Mesendoderm (in vitro differentiated cells): ENCODE measurements at regions not wholly inside any gene's neighbourhood (a gene's known extent, or its start where the extent isn't known, plus 50 kb on each side); places are given as distances from the start of the nearest gene placed in this dataset.

Experiments
- DNase-seq: peaks from one replicate; pipeline ENCODE4 v3.0.0; 2013
- H2AK5ac ChIP-seq: 2 replicates; pipeline ENCODE4 v1.6.1; 2013; ENCODE audit warnings: low read length, inconsistent platforms
- H2BK120ac ChIP-seq: 2 replicates; pipeline ENCODE4 v1.6.1; 2013; ENCODE audit warnings: low read depth, mild to moderate bottlenecking, low read length, moderate library complexity, mixed read lengths
- H2BK15ac ChIP-seq: replicated peaks from 2 replicates; pipeline ENCODE4 v1.6.1; 2013; ENCODE audit warnings: low read depth, mild to moderate bottlenecking, moderate library complexity
- H2BK5ac ChIP-seq: 2 replicates; pipeline ENCODE4 v1.6.1; 2013; ENCODE audit warnings: low read length, inconsistent platforms
- H3K18ac ChIP-seq: 2 replicates; pipeline ENCODE4 v1.6.1; 2013; ENCODE audit warnings: mild to moderate bottlenecking, low read length, mixed read lengths
- H3K23ac ChIP-seq: one replicate; pipeline ENCODE4 v1.6.1; 2013; ENCODE audit warnings: low read length
- H3K27ac ChIP-seq: 2 replicates; pipeline ENCODE4 v1.5.1; 2013; ENCODE audit warnings: low read depth, mild to moderate bottlenecking, inconsistent platforms, low read length, moderate library complexity
- H3K27me3 ChIP-seq: 2 replicates; pipeline ENCODE4 v1.6.1; 2013; ENCODE audit warnings: low read length, control low read depth, mild to moderate bottlenecking, inconsistent platforms; ENCODE audit not compliant: insufficient read depth, poor library complexity
- H3K36me3 ChIP-seq: 2 replicates; pipeline ENCODE4 v1.6.1; 2013; ENCODE audit warnings: low read length, inconsistent platforms; ENCODE audit not compliant: control insufficient read depth, insufficient read depth
- H3K4ac ChIP-seq: one replicate; pipeline ENCODE4 v1.6.1; 2013; ENCODE audit warnings: low read depth, mild to moderate bottlenecking, low read length, moderate library complexity
- H3K4me1 ChIP-seq: 2 replicates; pipeline ENCODE4 v1.6.1; 2013; ENCODE audit warnings: low read depth, low read length, inconsistent platforms; ENCODE audit not compliant: control insufficient read depth
- H3K4me2 ChIP-seq: 2 replicates; pipeline ENCODE4 v1.6.1; 2013; ENCODE audit warnings: low read length
- H3K4me3 ChIP-seq: 2 replicates; pipeline ENCODE4 v1.5.1; 2013; ENCODE audit warnings: mild to moderate bottlenecking, low read length
- H3K56ac ChIP-seq: one replicate; pipeline ENCODE4 v1.6.1; 2013; ENCODE audit warnings: low read length
- H3K79me1 ChIP-seq: 2 replicates; pipeline ENCODE4 v1.6.1; 2013; ENCODE audit warnings: low read length, inconsistent platforms
- H3K79me2 ChIP-seq: 2 replicates; pipeline ENCODE4 v1.6.1; 2013; ENCODE audit warnings: mild to moderate bottlenecking, low read length; ENCODE audit not compliant: control insufficient read depth, insufficient read depth
- H3K9ac ChIP-seq: 2 replicates; pipeline ENCODE4 v1.6.1; 2013; ENCODE audit warnings: low read length, inconsistent platforms
- H4K5ac ChIP-seq: one replicate; pipeline ENCODE4 v1.6.1; 2013; ENCODE audit warnings: low read length
- H4K8ac ChIP-seq: one replicate; pipeline ENCODE4 v1.6.1; 2013; ENCODE audit warnings: low read depth, mild to moderate bottlenecking, control low read depth, low read length, moderate library complexity
- WGBS: extraction: QIAGEN DNeasy Blood & Tissue Kit; methylation state at CpG from one replicate; pipeline ENCODE4 v1.1.7; 2013; ENCODE audit warnings: low lambda C conversion rate, missing lambda C conversion rate; ENCODE audit not compliant: insufficient coverage; ENCODE audit errors: extremely low coverage; 5-methylcytosine and 5-hydroxymethylcytosine counted together

DNA sequence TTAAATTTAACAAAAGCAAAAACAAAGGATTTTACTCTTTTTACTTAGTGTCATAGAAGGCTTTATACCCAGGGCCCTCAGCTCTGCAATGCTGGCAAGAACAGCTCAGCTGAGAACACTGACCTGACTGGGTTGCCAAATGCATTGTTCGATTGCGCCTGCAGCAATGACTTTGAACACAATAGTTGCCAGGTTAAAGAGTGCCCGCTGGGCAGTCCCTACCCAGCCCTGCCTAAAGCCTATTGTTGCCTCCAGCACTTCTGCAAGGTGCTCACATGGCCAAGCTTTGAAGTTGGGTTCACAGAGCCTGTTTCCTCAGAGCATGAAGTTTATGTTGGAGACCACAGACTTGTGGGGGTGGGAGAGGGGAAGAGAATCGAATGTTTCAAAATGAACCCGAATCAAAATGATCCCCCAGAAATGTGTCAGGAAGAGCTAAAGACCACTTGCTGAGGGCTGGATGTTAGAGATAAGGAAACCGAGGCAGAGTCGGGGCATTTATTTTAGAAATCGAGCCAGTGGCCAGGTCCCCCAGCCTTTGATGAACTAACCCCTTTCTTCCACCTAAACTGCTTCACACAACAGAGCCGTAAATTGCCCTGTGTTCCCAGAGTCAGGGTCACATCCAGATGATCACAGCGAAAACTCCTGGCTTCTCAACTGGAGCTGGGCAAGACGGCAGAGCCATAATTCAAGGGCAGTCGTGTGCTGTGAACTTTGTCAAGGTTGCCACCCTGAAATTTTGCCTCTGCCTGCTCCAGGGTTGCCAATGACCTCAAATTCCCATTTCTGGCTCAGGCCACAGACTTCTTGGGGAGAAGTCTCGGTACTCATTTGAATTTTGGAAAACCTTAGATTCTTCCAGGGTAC lies 55.0 kb downstream of the FOXA2 start:
- no peak overlapping the region for H3K4me3 ChIP-seq
- H3K4ac ChIP-seq = no peak overlapping the region
- H3K79me1 ChIP-seq = no peaks in the 10 kb centered on the region
- no peak overlapping the region for H3K9ac ChIP-seq
- H3K4me1 ChIP-seq = peaks cover 3% of the 10 kb centered on the region
- no peak overlapping the region for H3K56ac ChIP-seq
- H3K23ac ChIP-seq = no peak overlapping the region
- no peak overlapping the region for H3K4me2 ChIP-seq
- no peak overlapping the region for H4K8ac ChIP-seq
- no peak overlapping the region for H2BK120ac ChIP-seq
- no peak overlapping the region for H2BK15ac ChIP-seq
- no peak overlapping the region for H2AK5ac ChIP-seq
- H3K79me2 ChIP-seq = no peaks in the 10 kb centered on the region
- no peaks in the 10 kb centered on the region for H3K27me3 ChIP-seq
- no peaks in the 10 kb centered on the region for H3K36me3 ChIP-seq
- H4K5ac ChIP-seq = no peak overlapping the region
- H3K18ac ChIP-seq = peak overlapping the region; percentile 56
- no peak overlapping the region for H2BK5ac ChIP-seq
- WGBS = no CpG with 5 or more reads among the region's 13 CpGs
- DNase-seq = peak; percentile 12
- H3K27ac ChIP-seq = no peak overlapping the region

DNA sequence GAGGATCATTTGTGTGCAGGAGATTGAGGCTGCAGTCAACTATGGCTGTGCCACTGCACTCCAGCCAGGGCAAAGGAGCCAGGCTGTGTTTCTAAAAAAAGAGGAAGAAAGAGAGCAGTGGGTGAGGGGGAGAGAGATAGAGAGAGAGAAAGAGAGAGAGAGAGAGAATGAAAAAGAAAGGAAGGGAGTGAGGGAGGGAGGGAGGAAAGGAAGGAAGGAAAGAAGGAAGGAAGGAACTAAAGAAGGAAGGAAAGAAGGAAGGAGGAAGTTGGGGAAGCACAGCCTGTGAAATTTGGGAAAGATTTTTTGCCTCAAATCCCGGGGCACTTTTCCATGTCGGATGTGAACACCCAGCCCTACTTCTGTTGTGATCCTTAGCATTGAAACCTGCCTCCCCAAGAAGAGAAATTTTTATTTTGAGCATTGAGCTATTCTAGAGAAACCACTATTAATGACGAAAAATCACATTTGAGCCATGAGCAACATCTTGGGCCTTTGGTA lies 57.8 kb downstream of the FOXA2 start:
- no peak overlapping the region for H3K27ac ChIP-seq
- H3K27me3 ChIP-seq = no peaks in the 10 kb centered on the region
- no peak overlapping the region for H4K8ac ChIP-seq
- no peak overlapping the region for H3K56ac ChIP-seq
- no peak overlapping the region for H3K4me3 ChIP-seq
- H2BK5ac ChIP-seq = no peak overlapping the region
- no peak overlapping the region for H3K23ac ChIP-seq
- H3K36me3 ChIP-seq = no peaks in the 10 kb centered on the region
- H2BK15ac ChIP-seq = no peak overlapping the region
- no peaks in the 10 kb centered on the region for H3K79me1 ChIP-seq
- DNase-seq = no peak
- no peak overlapping the region for H3K9ac ChIP-seq
- no peak overlapping the region for H3K18ac ChIP-seq
- peaks cover 4% of the 10 kb centered on the region for H3K4me1 ChIP-seq
- no peak overlapping the region for H2AK5ac ChIP-seq
- no peak overlapping the region for H3K4me2 ChIP-seq
- H4K5ac ChIP-seq = no peak overlapping the region
- H3K79me2 ChIP-seq = no peaks in the 10 kb centered on the region
- no peak overlapping the region for H2BK120ac ChIP-seq
- WGBS = no CpG with 5 or more reads among the region's 3 CpGs
- H3K4ac ChIP-seq = no peak overlapping the region

DNA sequence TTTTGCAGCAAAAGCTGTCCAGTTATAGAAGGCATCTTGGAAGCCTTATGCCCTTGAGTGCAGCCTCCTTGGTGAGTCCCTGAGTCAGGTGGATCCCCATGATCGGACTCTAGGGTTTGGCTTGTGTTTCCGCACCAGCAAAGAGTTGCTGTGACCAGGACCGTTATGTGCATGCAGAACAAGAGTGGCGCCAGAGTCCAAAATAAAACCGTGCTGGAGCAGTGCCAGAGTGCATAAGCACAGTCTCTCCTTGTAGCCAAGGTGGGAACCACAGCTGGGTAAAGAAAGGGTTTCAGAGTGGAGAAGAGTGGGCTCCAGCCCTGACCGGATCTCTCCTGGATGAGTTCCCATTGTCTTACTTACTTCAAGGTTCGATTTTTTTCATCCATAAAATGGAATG lies 58.6 kb downstream of the FOXA2 start:
- Histone ChIP-seq H3K56ac (no peak overlapping the region), H3K27ac (no peak overlapping the region), H2BK15ac (no peak overlapping the region), H2BK5ac (no peak overlapping the region), H3K79me2 (no peaks in the 10 kb centered on the region), H3K4me2 (no peak overlapping the region), H3K9ac (no peak overlapping the region), H3K4me3 (no peak overlapping the region), H3K36me3 (no peaks in the 10 kb centered on the region), H4K8ac (no peak overlapping the region), H3K4me1 (peaks cover 4% of the 10 kb centered on the region), H3K79me1 (no peaks in the 10 kb centered on the region), H3K27me3 (no peaks in the 10 kb centered on the region), H2BK120ac (no peak overlapping the region), H4K5ac (no peak overlapping the region), H2AK5ac (no peak overlapping the region), H3K4ac (no peak overlapping the region), H3K23ac (no peak overlapping the region), H3K18ac (no peak overlapping the region)
- WGBS = no CpG with 5 or more reads among the region's 7 CpGs
- no peak for DNase-seq

DNA sequence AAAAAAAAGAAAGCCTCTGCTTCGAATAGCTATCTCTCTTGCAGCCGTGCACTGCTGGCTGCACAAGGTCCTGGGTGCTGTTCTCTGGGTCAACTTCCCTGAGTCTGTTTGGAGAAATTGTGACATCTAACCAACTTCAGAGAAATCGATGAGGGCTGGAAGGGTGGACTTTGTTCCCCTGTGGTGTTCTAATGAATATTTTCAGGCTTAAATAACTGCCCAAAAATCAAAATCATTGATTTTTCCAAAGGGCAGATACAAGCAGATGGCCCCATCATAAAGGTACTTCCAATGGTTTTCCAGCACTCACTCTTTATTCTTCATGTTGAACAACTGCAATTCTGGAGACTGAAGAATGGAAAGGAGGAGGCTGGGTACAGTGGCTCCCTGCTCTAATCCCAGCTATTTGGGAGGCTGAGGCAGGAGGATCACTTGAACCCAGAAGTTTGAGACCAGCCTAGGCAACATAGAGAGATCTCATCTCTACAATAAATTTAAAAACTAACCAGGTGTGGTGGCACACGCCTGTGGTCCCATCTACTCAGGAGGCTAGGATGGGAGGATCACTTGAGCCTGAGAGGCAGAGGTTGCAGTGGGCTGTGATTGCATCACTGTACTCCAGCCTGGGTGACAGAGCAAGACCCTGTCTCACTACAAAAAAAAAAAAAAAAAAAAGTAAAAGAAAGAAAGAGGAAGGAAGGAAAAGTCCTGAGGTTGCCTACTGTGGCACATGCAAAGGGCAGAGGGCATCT lies 59.1 kb downstream of the FOXA2 start:
- no peak for DNase-seq
- WGBS = no CpG with 5 or more reads among the region's 4 CpGs
- no peak overlapping the region for H3K27ac ChIP-seq

DNA sequence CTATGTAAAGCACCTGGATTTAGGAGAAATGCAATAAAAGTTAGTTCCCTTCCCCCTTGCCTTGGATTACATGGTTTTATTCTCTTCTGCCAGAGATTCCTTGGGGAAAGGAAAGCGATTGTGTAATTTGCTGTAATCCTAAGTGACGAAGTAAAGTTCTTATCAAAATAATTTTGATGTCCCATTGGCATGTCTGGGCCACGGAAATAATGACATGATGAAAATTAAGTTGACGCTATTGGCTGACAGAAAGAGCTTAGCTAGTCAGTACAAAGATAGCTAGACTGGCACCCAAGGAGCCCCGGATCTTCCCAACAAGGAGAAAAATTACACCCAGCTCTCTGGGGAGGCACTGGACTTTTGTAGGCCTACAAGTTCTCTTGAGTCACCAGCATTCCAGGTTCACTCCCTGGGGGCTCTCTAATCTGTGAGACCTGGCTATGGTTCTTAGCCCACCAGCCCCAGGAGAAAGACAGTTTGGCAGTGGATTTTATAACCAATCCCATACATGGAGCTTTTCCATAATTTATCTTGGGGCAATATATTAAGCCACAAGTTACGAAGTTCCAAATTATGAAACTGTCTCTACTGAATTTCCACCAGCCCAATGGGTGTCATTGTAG lies 59.9 kb downstream of the FOXA2 start:
- no peak overlapping the region for H3K56ac ChIP-seq

More for the DNA sequence above, 59.1 kb downstream of the FOXA2 start:
- Histone ChIP-seq H3K79me2 (no peaks in the 10 kb centered on the region), H2AK5ac (no peak overlapping the region), H3K56ac (no peak overlapping the region), H4K8ac (no peak overlapping the region), H3K4me3 (no peak overlapping the region), H3K18ac (no peak overlapping the region), H2BK15ac (no peak overlapping the region), H3K4me2 (no peak overlapping the region), H3K4ac (no peak overlapping the region), H3K79me1 (no peaks in the 10 kb centered on the region), H2BK5ac (no peak overlapping the region), H3K27me3 (no peaks in the 10 kb centered on the region), H3K4me1 (peaks cover 4% of the 10 kb centered on the region), H3K23ac (no peak overlapping the region), H3K36me3 (no peaks in the 10 kb centered on the region), H4K5ac (no peak overlapping the region), H2BK120ac (no peak overlapping the region), H3K9ac (no peak overlapping the region)

More for the DNA sequence above, 59.9 kb downstream of the FOXA2 start:
- no CpG with 5 or more reads among the region's 6 CpGs for WGBS
- Histone ChIP-seq H4K8ac (no peak overlapping the region), H3K4me1 (peaks cover 2% of the 10 kb centered on the region), H3K4me3 (no peak overlapping the region), H4K5ac (no peak overlapping the region), H3K4me2 (no peak overlapping the region), H3K9ac (no peak overlapping the region), H3K18ac (peak overlapping the region; percentile 51), H3K79me2 (no peaks in the 10 kb centered on the region), H3K23ac (no peak overlapping the region), H2BK120ac (no peak overlapping the region), H2BK15ac (no peak overlapping the region), H3K27me3 (no peaks in the 10 kb centered on the region), H3K36me3 (no peaks in the 10 kb centered on the region), H2AK5ac (no peak overlapping the region), H2BK5ac (no peak overlapping the region), H3K4ac (no peak overlapping the region), H3K27ac (no peak overlapping the region), H3K79me1 (no peaks in the 10 kb centered on the region)
- DNase-seq = peak; percentile 35
